GM23338 (cell line): ENCODE measurements at regions not wholly inside any gene's neighbourhood (a gene's known extent, or its start where the extent isn't known, plus 50 kb on each side); places are given as distances from the start of the nearest gene placed in this dataset.

ENCODE experiments used
- CTCF ChIP-seq, 2 experiments: fragments of 200-600 bp in 1 of 2; sonication (generic) in 1 of 2; conservative IDR thresholded peaks; 2 replicates each; pipeline versions ENCODE4 v1.5.1 to v1.6.1; 2016 to 2017; ENCODE audit warnings: antibody characterized with exemption in 2 of 2, low read depth in 2 of 2, mild to moderate bottlenecking in 2 of 2, moderate library complexity in 1 of 2
- REST ChIP-seq: IDR thresholded peaks from one replicate; pipeline ENCODE4 v1.6.1; 2018; ENCODE audit warnings: antibody characterized with exemption; ENCODE audit not compliant: unreplicated experiment

- TF ChIP-seq CTCF (conservative IDR thresholded peaks at IDR 0.05; ENCODE audit: low read depth in 2 of 2) (no peak), REST (no peak)
Measured at GRCh38 chr11:57936050-57936418, 87.6 kb upstream of the OR9Q1 start.
